ENCODE measurements at regions not wholly inside any gene's neighbourhood (a gene's known extent, or its start where the extent isn't known, plus 50 kb on each side); places are given as distances from the start of the nearest gene placed in this dataset.

DNA sequence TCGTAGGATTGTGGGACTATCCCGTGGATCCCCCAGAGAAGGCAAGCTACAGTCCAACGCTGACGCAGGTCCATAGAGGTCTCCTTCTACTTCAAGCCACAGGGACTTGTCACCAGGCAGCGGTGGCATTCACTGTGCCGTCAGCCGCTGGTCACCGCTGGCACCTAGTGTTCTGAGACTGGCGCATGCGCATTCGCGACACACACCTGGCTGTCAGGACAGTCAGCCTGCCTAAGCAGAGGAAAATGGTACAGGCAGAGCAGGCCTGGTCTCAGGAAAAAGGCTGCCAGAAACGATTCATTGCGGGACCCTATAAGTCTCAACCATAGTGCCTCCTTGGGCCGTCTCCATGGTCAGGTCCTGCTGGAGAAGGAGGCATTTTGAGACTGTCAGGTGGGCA is 138.0 kb upstream of the WSB1 start:
- TF ChIP-seq, protein P1, sequence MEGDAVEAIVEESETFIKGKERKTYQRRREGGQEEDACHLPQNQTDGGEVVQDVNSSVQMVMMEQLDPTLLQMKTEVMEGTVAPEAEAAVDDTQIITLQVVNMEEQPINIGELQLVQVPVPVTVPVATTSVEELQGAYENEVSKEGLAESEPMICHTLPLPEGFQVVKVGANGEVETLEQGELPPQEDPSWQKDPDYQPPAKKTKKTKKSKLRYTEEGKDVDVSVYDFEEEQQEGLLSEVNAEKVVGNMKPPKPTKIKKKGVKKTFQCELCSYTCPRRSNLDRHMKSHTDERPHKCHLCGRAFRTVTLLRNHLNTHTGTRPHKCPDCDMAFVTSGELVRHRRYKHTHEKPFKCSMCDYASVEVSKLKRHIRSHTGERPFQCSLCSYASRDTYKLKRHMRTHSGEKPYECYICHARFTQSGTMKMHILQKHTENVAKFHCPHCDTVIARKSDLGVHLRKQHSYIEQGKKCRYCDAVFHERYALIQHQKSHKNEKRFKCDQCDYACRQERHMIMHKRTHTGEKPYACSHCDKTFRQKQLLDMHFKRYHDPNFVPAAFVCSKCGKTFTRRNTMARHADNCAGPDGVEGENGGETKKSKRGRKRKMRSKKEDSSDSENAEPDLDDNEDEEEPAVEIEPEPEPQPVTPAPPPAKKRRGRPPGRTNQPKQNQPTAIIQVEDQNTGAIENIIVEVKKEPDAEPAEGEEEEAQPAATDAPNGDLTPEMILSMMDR (IDR thresholded peaks at IDR 0.05), result no peak
- no peak for TF ChIP-seq POLR2AphosphoS5 (IDR thresholded peaks at IDR 0.05; ENCODE audit: insufficient read depth in 1 of 2, low read depth in 1 of 2)

Measured in vagina (tissue), 2 donors.